ENCODE measurements at regions not wholly inside any gene's neighbourhood (a gene's known extent, or its start where the extent isn't known, plus 50 kb on each side); places are given as distances from the start of the nearest gene placed in this dataset.
"Not testable (repeated sequence)": the region's sequence is repeated elsewhere in the genome, so short reads cannot be mapped to it uniquely, and the experiment has no call there.

GRCh38 chr7:9727467-9727869 lies 1246.2 kb upstream of the PHF14 start:
- intact Hi-C loops (cut with DNase I); DNase-seq: not testable (repeated sequence)

- intact Hi-C loops (cut with DNase I); DNase-seq: not testable (repeated sequence)
Observed at GRCh38 chr7:9728014-9728657, 1245.5 kb upstream of the PHF14 start.

GRCh38 chr7:9752033-9752432 lies 1221.6 kb upstream of the PHF14 start:
- intact Hi-C loops (cut with DNase I): no loop called here
- no peak for DNase-seq

- DNase-seq: no peak
- intact Hi-C loops (cut with DNase I): no loop called here
Observed at GRCh38 chr7:9761224-9761623, 1212.4 kb upstream of the PHF14 start.

- no peak for DNase-seq
- intact Hi-C loops (cut with DNase I): no loop called here
Observed at GRCh38 chr7:9776900-9777299, 1196.8 kb upstream of the PHF14 start.

GRCh38 chr7:9778367-9778766 lies 1195.3 kb upstream of the PHF14 start:
- DNase-seq: no peak
- intact Hi-C loops (cut with DNase I): no loop called here

GRCh38 chr7:9781710-9782109 lies 1192.0 kb upstream of the PHF14 start:
- no peak for DNase-seq
- intact Hi-C loops (cut with DNase I): no loop called here

GRCh38 chr7:9782275-9782674 lies 1191.4 kb upstream of the PHF14 start:
- intact Hi-C loops (cut with DNase I): no loop called here
- DNase-seq: no peak

GRCh38 chr7:9785211-9785610 lies 1188.5 kb upstream of the PHF14 start:
- DNase-seq: peak in 29 of 42 donors; percentile 2 to 81 (median 33)
- intact Hi-C loops (cut with DNase I): no loop called here

- intact Hi-C loops (cut with DNase I): no loop called here
- no peak for DNase-seq
Observed at GRCh38 chr7:9796241-9796640, 1177.4 kb upstream of the PHF14 start.

GRCh38 chr7:9822458-9823290 lies 1151.0 kb upstream of the PHF14 start:
- intact Hi-C loops (cut with DNase I): no loop called here

GRCh38 chr7:9835199-9835598 lies 1138.5 kb upstream of the PHF14 start:
- no peak for DNase-seq
- intact Hi-C loops (cut with DNase I): no loop called here

More at GRCh38 chr7:9822458-9823290, 1151.0 kb upstream of the PHF14 start:
- DNase-seq: no peak

- intact Hi-C loops (cut with DNase I): no loop called here
Observed at GRCh38 chr7:9836671-9837070, 1137.0 kb upstream of the PHF14 start.

GRCh38 chr7:9842301-9842700 lies 1131.4 kb upstream of the PHF14 start:
- no peak for DNase-seq
- intact Hi-C loops (cut with DNase I): no loop called here

More at GRCh38 chr7:9836671-9837070, 1137.0 kb upstream of the PHF14 start:
- no peak for DNase-seq

GRCh38 chr7:9846902-9847301 lies 1126.8 kb upstream of the PHF14 start:
- intact Hi-C loops (cut with DNase I): no loop called here
- no peak for DNase-seq

- intact Hi-C loops (cut with DNase I): no loop called here
- DNase-seq: no peak
Observed at GRCh38 chr7:9854605-9855004, 1119.1 kb upstream of the PHF14 start.

- intact Hi-C loops (cut with DNase I): no loop called here
- DNase-seq: no peak
Observed at GRCh38 chr7:9856668-9857067, 1117.0 kb upstream of the PHF14 start.

GRCh38 chr7:9863545-9863944 lies 1110.1 kb upstream of the PHF14 start:
- intact Hi-C loops (cut with DNase I): no loop called here
- no peak for DNase-seq

- intact Hi-C loops (cut with DNase I): no loop called here
- no peak for DNase-seq
Observed at GRCh38 chr7:9869151-9869550, 1104.5 kb upstream of the PHF14 start.

- no peak for DNase-seq
- intact Hi-C loops (cut with DNase I): no loop called here
Observed at GRCh38 chr7:9869566-9869965, 1104.1 kb upstream of the PHF14 start.

- no peak for DNase-seq
Observed at GRCh38 chr7:9870674-9871073, 1103.0 kb upstream of the PHF14 start.

More at GRCh38 chr7:9870674-9871073, 1103.0 kb upstream of the PHF14 start:
- intact Hi-C loops (cut with DNase I): no loop called here

All from head of caudate nucleus (tissue), 42 donors.